BJ (cell line): ENCODE measurements at regions not wholly inside any gene's neighbourhood (a gene's known extent, or its start where the extent isn't known, plus 50 kb on each side); places are given as distances from the start of the nearest gene placed in this dataset.

Experiments
- CTCF ChIA-PET: fragments of 350-600 bp; formaldehyde crosslinking; extraction: SDS; loops from one replicate; lab custom pipeline; 2021; ENCODE audit warnings: antibody characterized with exemption, inconsistent platforms; lab: Yijun Ruan, JAX
- POLR2A ChIA-PET: fragments of 300-600 bp; sonication (Branson Sonifier 250); formaldehyde crosslinking; extraction: SDS; loops from one replicate; lab custom pipeline; 2021; ENCODE audit warnings: antibody characterized with exemption; lab: Charles Lee
- DNase-seq: peaks from one replicate; pipeline ENCODE4 v3.0.0-alpha.2; 2011; ENCODE audit warnings: low read depth
- H3K27me3 ChIP-seq: 2 replicates; pipeline ENCODE4 v1.6.0; 2011; ENCODE audit warnings: low read length; ENCODE audit not compliant: control insufficient read depth, insufficient read depth
- H3K36me3 ChIP-seq: 2 replicates; pipeline ENCODE4 v1.5.1; 2011; ENCODE audit warnings: low read length; ENCODE audit not compliant: control insufficient read depth, insufficient read depth
- H3K4me3 ChIP-seq: 2 replicates; pipeline ENCODE4 v1.5.1; 2011; ENCODE audit warnings: low read depth, mild to moderate bottlenecking, control low read depth, low read length
- CTCF ChIP-seq: IDR thresholded peaks from 2 replicates; pipeline ENCODE4 v1.5.1; 2011; ENCODE audit warnings: low read depth, mild to moderate bottlenecking, control low read depth, inconsistent platforms, low read length, moderate library complexity; ENCODE audit not compliant: insufficient read depth

DNA sequence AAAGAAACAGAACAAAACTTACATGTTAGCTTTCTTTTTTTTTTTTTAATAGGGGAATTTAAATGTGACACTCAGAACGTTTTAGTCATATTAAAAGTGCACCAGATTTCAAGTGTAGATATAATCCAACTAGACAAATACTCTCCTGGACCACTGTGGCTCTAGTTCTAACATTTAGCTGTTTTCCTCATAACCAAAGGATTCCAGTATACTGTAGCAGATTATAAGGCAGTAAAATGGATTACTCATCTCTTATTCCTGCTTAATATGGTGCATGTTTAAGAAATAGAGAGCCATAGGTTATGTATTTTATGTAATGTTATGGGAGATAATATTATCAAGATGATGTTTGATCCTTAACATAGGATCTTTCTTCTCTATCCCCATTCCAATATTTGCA is 1339.5 kb upstream of the AGA start:
- no peak for DNase-seq
- CTCF ChIA-PET, result no interaction called here
- POLR2A ChIA-PET, result no interaction called here
- no peak overlapping the region for H3K4me3 ChIP-seq
- TF ChIP-seq CTCF, result no peak
- no peaks in the 10 kb centered on the region for H3K27me3 ChIP-seq
- no peaks in the 10 kb centered on the region for H3K36me3 ChIP-seq

GRCh38 chr4:178784491-178784890 is 1342.3 kb upstream of the AGA start:
- Histone ChIP-seq H3K36me3 (no peaks in the 10 kb centered on the region), H3K27me3 (no peaks in the 10 kb centered on the region), H3K4me3 (no peak overlapping the region)
- DNase-seq, result no peak
- ChIA-PET POLR2A (no interaction called here), CTCF (no interaction called here)
- TF ChIP-seq CTCF, result no peak

- CTCF ChIA-PET, result no interaction called here
- Histone ChIP-seq H3K36me3 (no peaks in the 10 kb centered on the region), H3K4me3 (no peak overlapping the region), H3K27me3 (no peaks in the 10 kb centered on the region)
- DNase-seq, result no peak
- POLR2A ChIA-PET, result no interaction called here
- TF ChIP-seq CTCF, result no peak
Observed at GRCh38 chr4:178789279-178789678, 1347.0 kb upstream of the AGA start.

DNA sequence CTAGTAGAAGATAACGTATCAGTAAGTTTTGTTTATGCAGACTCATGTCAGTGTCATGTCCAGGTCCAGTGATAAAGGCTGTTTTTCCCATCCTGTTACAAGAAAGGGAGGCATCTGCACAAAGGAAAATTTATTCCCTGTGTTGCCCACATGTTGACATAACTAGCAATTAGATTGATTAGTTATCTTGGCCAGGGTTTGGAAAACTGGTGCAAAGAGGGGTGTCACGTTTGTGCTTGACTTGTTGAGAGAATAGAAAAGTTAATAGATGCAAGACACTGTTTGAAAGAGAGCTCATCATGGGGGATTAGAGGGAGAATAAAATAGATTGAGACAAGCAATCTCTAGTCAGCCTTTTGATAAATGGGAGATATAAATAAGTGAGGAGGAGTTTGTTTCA is 1357.0 kb upstream of the AGA start:
- Histone ChIP-seq H3K27me3 (no peaks in the 10 kb centered on the region), H3K4me3 (no peak overlapping the region), H3K36me3 (no peaks in the 10 kb centered on the region)
- CTCF ChIA-PET, result no interaction called here
- TF ChIP-seq CTCF, result no peak
- POLR2A ChIA-PET, result no interaction called here
- no peak for DNase-seq

GRCh38 chr4:178808106-178808505 is 1365.9 kb upstream of the AGA start:
- no peak for TF ChIP-seq CTCF
- Histone ChIP-seq H3K4me3 (no peak overlapping the region), H3K36me3 (no peaks in the 10 kb centered on the region), H3K27me3 (no peaks in the 10 kb centered on the region)
- CTCF ChIA-PET, result no interaction called here
- POLR2A ChIA-PET, result no interaction called here
- DNase-seq, result no peak
